D721Med (cell line): ENCODE measurements at regions not wholly inside any gene's neighbourhood (a gene's known extent, or its start where the extent isn't known, plus 50 kb on each side); places are given as distances from the start of the nearest gene placed in this dataset.

Experiments used
- DNase-seq: peaks from one replicate; pipeline ENCODE4 v3.0.0; 2011; ENCODE audit warnings: low spot score; ENCODE audit not compliant: insufficient read length
- FAIRE-seq: peaks from 2 replicates; lab custom pipeline; 2011; peaks lifted over from hg19 to GRCh38; lab: Jason Lieb, UNC
- TF ChIP-seq, protein P1 (sequence below): IDR thresholded peaks from 2 replicates; pipeline ENCODE4 v1.5.1; 2012; ENCODE audit warnings: mild to moderate bottlenecking, control low read depth; ENCODE audit not compliant: insufficient read depth; ENCODE audit errors: missing control alignments

DNA sequence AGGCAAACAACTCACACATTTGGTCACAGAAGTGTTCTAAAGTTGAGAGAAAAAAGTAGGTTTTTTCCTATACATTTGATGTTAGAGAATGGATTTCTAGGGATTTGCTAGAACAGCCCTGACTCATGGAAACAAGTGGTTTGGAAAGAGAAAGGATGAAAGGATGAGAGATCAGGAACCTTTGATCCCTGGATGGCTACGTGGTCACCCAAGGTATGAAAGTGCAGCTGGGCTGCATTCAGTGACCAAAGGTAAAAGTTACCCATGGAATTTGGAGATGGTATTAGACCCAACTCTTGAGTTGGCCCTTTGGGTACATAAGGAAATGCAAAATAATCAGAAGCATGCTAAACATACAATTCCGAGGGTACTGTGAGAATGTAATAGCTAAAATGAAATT lies 61.3 kb upstream of the SPIN1 start:
- no peak for FAIRE-seq
- DNase-seq: no peak
- TF ChIP-seq, protein P1, sequence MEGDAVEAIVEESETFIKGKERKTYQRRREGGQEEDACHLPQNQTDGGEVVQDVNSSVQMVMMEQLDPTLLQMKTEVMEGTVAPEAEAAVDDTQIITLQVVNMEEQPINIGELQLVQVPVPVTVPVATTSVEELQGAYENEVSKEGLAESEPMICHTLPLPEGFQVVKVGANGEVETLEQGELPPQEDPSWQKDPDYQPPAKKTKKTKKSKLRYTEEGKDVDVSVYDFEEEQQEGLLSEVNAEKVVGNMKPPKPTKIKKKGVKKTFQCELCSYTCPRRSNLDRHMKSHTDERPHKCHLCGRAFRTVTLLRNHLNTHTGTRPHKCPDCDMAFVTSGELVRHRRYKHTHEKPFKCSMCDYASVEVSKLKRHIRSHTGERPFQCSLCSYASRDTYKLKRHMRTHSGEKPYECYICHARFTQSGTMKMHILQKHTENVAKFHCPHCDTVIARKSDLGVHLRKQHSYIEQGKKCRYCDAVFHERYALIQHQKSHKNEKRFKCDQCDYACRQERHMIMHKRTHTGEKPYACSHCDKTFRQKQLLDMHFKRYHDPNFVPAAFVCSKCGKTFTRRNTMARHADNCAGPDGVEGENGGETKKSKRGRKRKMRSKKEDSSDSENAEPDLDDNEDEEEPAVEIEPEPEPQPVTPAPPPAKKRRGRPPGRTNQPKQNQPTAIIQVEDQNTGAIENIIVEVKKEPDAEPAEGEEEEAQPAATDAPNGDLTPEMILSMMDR: no peak

GRCh38 chr9:88326015-88326414 lies 62.2 kb upstream of the SPIN1 start:
- DNase-seq (no peak), FAIRE-seq (no peak)
- TF ChIP-seq, protein P1: no peak

DNA sequence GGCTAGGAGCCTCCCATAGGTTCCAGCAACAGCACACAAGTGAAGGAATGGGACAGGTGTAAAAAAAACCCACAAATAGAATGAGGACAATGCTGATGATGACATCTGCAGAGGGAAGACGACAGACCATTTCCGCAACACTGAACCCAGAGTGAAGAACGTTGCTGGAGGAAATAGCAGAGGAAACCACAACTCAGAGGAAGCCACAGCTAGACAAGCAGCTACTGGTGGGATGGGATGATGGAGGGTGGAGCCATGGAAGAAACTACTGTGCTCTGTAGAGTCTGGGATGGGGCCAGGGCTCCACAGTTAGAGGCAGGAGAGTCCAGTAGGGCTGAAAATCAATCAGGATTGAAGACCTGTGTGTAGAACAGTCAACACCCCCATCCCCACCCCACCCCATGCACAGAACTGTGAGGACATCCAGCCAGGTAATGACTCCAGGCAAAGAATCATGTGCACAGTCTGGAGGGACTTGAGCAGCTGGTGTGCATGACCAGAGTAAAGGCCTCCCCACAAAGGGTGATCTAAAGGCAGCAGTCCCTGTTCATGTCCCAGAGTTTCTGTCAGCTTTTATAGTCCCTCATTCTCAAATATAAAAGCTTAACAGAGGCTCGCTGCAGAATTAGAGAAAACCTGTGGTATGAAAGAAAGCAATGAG lies 65.2 kb upstream of the SPIN1 start:
- DNase-seq (no peak), FAIRE-seq (no peak)
- TF ChIP-seq, protein P1: no peak

DNA sequence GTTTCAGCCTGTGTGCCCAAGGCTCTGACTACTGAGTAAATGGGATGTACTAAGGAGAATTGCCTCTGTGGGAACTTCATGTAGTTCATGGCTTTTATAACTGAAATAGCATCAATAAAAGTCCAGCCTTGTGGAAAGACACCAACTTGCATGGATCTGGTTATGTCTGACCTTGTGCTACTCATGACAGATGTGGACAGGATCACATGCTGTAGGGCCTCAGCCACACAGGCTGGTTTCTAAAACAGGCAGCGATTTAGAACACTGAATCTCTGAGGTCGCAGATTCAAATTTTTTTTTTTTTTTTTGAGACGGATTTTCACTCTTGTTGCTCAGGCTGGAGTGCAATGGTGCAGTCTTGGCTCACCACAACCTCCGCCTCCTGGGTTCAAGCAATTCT lies 66.5 kb upstream of the SPIN1 start:
- no peak for DNase-seq
- no peak for FAIRE-seq
- TF ChIP-seq, protein P1: no peak

- no peak for FAIRE-seq
- no peak for DNase-seq
- TF ChIP-seq, protein P1: no peak
These were observed 67.4 kb upstream of the SPIN1 start for GRCh38 chr9:88320748-88321415.

GRCh38 chr9:88319936-88320747 lies 68.1 kb upstream of the SPIN1 start:
- no peak for FAIRE-seq
- no peak for DNase-seq
- TF ChIP-seq, protein P1: no peak
